ENCODE measurements at regions not wholly inside any gene's neighbourhood (a gene's known extent, or its start where the extent isn't known, plus 50 kb on each side); places are given as distances from the start of the nearest gene placed in this dataset.

DNA sequence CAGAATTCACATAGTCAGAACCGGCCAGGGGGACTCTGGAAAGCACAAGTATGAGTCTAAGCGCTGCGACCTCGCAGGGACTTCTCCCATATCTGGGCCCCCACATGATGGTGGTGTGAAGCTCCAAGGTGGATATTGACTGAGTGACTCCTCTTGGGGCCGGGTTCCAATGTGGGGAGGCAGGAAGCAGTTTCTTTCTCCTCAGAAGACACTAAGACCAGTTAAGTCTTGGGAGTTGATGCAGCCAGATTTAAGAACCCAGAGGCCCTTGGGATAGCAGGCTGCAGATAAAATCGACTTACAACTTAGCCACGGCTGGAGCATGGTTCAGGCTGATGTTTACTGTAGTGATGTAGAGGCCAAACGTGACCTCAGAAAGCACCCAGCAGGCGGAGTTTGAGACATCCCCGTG, 55.4 kb upstream of the KLF13 start (continued):
- TF ChIP-seq, protein P1, sequence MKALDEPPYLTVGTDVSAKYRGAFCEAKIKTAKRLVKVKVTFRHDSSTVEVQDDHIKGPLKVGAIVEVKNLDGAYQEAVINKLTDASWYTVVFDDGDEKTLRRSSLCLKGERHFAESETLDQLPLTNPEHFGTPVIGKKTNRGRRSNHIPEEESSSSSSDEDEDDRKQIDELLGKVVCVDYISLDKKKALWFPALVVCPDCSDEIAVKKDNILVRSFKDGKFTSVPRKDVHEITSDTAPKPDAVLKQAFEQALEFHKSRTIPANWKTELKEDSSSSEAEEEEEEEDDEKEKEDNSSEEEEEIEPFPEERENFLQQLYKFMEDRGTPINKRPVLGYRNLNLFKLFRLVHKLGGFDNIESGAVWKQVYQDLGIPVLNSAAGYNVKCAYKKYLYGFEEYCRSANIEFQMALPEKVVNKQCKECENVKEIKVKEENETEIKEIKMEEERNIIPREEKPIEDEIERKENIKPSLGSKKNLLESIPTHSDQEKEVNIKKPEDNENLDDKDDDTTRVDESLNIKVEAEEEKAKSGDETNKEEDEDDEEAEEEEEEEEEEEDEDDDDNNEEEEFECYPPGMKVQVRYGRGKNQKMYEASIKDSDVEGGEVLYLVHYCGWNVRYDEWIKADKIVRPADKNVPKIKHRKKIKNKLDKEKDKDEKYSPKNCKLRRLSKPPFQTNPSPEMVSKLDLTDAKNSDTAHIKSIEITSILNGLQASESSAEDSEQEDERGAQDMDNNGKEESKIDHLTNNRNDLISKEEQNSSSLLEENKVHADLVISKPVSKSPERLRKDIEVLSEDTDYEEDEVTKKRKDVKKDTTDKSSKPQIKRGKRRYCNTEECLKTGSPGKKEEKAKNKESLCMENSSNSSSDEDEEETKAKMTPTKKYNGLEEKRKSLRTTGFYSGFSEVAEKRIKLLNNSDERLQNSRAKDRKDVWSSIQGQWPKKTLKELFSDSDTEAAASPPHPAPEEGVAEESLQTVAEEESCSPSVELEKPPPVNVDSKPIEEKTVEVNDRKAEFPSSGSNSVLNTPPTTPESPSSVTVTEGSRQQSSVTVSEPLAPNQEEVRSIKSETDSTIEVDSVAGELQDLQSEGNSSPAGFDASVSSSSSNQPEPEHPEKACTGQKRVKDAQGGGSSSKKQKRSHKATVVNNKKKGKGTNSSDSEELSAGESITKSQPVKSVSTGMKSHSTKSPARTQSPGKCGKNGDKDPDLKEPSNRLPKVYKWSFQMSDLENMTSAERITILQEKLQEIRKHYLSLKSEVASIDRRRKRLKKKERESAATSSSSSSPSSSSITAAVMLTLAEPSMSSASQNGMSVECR (CRISPR knock-in tag; IDR thresholded peaks at IDR 0.05; ENCODE audit: borderline replicate concordance), result no peak
- TF ChIP-seq EMX1 (CRISPR knock-in tag; IDR thresholded peaks at IDR 0.05), result no peak

DNA sequence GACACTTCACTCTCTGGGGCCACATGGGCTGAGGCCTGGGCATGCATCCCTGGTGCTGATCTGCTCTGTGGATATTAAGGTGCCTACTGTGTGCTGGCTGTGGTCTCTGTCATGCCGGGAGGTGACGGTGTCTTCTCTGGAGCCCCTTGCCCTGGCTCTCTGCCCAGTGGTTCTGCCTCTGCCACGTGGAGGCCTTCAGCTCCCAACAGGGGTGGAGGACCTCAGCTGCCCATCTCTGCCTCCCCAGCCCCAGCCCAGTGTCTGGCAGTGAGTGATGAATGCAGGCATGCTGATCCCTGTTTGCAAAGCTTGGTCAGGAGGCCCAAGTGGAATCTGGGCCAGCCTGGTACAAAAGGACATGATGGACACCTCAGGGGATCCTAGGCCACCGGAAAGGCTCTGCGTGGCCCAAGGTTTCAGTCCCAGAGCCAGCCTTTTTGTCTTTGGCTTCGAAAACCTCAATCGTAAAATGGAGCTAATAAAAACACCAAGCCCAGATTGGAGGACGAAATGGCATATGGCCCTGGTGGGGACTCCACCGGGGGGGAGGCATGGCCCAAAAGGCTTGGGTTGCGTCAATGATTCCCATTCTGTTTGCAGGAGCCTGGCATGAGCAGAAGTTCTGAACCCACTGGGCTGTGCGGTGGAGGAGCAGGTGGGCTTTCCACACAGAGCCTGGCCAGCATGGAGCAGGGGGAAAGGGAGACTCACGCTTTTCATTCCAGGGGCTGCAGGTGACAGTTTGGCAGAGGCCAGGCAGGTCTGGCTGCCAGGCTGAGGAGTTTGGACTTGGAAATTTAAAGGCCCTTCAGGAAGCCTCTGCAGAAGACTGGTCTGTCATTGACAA, 54.7 kb upstream of the KLF13 start:
- CTCF ChIA-PET, result interaction anchor here (1.2 kb wide), 1 partner anchor 34 kb away, joined by 3 read pairs; no protein-coding TSS in a partner anchor
- Mint-ChIP-seq H3K4me3 (no peak overlapping the region), H3K27ac (no peak overlapping the region), H3K36me3 (no peaks in the 10 kb centered on the region), H3K9me3 (no peaks in the 10 kb centered on the region), H3K27me3 (ENCODE audit: low read depth) (no peaks in the 10 kb centered on the region), H3K4me1 (peaks cover 17% of the 10 kb centered on the region)
- ATAC-seq (no peak), DNase-seq (ENCODE audit: low spot score) (peak; percentile 5)
- POLR2A ChIA-PET, result no interaction called here
- TF ChIP-seq SP1 (CRISPR knock-in tag; conservative IDR thresholded peaks at IDR 0.05) (no peak), HMGA2 (CRISPR knock-in tag; IDR thresholded peaks at IDR 0.05) (no peak), FOXP1 (CRISPR knock-in tag; IDR thresholded peaks at IDR 0.05; ENCODE audit: borderline replicate concordance) (no peak), GTF2I (CRISPR knock-in tag; conservative IDR thresholded peaks at IDR 0.05) (no peak), MXD4 (CRISPR knock-in tag; IDR thresholded peaks at IDR 0.05; ENCODE audit: borderline replicate concordance) (no peak), ZNF263 (CRISPR knock-in tag; IDR thresholded peaks at IDR 0.05; ENCODE audit: low read depth) (no peak), CREB1 (CRISPR knock-in tag; IDR thresholded peaks at IDR 0.05) (no peak), NFYB (CRISPR knock-in tag; conservative IDR thresholded peaks at IDR 0.05; ENCODE audit: low read depth) (no peak)
- TF ChIP-seq, protein P2, sequence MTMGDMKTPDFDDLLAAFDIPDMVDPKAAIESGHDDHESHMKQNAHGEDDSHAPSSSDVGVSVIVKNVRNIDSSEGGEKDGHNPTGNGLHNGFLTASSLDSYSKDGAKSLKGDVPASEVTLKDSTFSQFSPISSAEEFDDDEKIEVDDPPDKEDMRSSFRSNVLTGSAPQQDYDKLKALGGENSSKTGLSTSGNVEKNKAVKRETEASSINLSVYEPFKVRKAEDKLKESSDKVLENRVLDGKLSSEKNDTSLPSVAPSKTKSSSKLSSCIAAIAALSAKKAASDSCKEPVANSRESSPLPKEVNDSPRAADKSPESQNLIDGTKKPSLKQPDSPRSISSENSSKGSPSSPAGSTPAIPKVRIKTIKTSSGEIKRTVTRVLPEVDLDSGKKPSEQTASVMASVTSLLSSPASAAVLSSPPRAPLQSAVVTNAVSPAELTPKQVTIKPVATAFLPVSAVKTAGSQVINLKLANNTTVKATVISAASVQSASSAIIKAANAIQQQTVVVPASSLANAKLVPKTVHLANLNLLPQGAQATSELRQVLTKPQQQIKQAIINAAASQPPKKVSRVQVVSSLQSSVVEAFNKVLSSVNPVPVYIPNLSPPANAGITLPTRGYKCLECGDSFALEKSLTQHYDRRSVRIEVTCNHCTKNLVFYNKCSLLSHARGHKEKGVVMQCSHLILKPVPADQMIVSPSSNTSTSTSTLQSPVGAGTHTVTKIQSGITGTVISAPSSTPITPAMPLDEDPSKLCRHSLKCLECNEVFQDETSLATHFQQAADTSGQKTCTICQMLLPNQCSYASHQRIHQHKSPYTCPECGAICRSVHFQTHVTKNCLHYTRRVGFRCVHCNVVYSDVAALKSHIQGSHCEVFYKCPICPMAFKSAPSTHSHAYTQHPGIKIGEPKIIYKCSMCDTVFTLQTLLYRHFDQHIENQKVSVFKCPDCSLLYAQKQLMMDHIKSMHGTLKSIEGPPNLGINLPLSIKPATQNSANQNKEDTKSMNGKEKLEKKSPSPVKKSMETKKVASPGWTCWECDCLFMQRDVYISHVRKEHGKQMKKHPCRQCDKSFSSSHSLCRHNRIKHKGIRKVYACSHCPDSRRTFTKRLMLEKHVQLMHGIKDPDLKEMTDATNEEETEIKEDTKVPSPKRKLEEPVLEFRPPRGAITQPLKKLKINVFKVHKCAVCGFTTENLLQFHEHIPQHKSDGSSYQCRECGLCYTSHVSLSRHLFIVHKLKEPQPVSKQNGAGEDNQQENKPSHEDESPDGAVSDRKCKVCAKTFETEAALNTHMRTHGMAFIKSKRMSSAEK (CRISPR knock-in tag; IDR thresholded peaks at IDR 0.05; ENCODE audit: borderline replicate concordance), result no peak
- TF ChIP-seq, protein P3, sequence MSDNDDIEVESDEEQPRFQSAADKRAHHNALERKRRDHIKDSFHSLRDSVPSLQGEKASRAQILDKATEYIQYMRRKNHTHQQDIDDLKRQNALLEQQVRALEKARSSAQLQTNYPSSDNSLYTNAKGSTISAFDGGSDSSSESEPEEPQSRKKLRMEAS (CRISPR knock-in tag; IDR thresholded peaks at IDR 0.05), result no peak

DNA sequence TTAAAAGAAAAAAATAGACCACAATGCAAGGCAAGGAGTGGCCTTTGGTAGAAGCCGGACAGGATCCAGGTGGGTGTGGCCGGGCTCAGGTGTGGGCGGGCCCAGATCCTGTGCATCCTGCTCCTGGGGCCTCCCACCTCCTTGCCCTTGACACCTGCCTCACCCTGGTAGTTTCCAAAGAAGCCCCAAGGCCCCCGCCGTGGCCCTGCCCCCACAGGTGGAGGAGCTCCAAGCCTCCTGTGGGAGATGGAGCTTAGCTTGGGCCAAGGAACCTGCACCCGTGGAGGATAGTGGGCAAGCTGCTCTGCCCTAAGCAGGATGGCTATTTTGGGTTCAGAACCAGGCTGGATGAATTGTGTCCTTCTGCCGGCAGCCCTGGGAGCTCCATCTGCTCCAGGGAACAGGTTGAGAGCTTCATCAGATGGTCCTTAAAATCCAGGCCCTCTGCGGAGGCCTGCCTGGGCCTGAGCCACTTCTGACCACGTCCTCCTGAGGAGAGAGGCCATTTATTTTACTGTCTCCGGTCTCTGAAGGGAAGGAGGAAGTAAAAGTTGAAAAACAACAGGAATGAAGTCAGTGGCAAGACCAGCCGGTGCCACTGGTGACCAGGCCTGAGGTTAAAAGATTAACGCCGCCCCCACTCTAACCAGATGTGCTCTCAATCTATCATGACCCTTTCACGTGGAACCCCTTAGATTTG, 53.9 kb upstream of the KLF13 start:
- Mint-ChIP-seq H3K27ac (0 out of 2 replicates have a peak overlapping the region, but pooled peaks have one; percentile 20), H3K36me3 (no peaks in the 10 kb centered on the region), H3K9me3 (no peaks in the 10 kb centered on the region), H3K4me1 (peaks cover 15% of the 10 kb centered on the region), H3K27me3 (ENCODE audit: low read depth) (no peaks in the 10 kb centered on the region), H3K4me3 (no peak overlapping the region)
- ATAC-seq (peak; percentile 40; the same call in 1 of the 2 replicates), DNase-seq (ENCODE audit: low spot score) (peak; percentile 33)
- ChIA-PET CTCF (interaction anchor here (1.2 kb wide), 1 partner anchor 34 kb away, joined by 3 read pairs; no protein-coding TSS in a partner anchor), POLR2A (no interaction called here)
- TF ChIP-seq GABPB1 (CRISPR knock-in tag; IDR thresholded peaks at IDR 0.05) (no peak), ZNF317 (CRISPR knock-in tag; IDR thresholded peaks at IDR 0.05; ENCODE audit: borderline replicate concordance, low read depth) (no peak), JAZF1 (CRISPR knock-in tag; IDR thresholded peaks at IDR 0.05) (no peak), ZNF232 (CRISPR knock-in tag; IDR thresholded peaks at IDR 0.05) (no peak), FOXK1 (CRISPR knock-in tag; IDR thresholded peaks at IDR 0.05) (no peak)
- TF ChIP-seq, protein P4, sequence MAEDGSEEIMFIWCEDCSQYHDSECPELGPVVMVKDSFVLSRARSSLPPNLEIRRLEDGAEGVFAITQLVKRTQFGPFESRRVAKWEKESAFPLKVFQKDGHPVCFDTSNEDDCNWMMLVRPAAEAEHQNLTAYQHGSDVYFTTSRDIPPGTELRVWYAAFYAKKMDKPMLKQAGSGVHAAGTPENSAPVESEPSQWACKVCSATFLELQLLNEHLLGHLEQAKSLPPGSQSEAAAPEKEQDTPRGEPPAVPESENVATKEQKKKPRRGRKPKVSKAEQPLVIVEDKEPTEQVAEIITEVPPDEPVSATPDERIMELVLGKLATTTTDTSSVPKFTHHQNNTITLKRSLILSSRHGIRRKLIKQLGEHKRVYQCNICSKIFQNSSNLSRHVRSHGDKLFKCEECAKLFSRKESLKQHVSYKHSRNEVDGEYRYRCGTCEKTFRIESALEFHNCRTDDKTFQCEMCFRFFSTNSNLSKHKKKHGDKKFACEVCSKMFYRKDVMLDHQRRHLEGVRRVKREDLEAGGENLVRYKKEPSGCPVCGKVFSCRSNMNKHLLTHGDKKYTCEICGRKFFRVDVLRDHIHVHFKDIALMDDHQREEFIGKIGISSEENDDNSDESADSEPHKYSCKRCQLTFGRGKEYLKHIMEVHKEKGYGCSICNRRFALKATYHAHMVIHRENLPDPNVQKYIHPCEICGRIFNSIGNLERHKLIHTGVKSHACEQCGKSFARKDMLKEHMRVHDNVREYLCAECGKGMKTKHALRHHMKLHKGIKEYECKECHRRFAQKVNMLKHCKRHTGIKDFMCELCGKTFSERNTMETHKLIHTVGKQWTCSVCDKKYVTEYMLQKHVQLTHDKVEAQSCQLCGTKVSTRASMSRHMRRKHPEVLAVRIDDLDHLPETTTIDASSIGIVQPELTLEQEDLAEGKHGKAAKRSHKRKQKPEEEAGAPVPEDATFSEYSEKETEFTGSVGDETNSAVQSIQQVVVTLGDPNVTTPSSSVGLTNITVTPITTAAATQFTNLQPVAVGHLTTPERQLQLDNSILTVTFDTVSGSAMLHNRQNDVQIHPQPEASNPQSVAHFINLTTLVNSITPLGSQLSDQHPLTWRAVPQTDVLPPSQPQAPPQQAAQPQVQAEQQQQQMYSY (CRISPR knock-in tag; IDR thresholded peaks at IDR 0.05), result no peak
- TF ChIP-seq, protein P3 (CRISPR knock-in tag; IDR thresholded peaks at IDR 0.05), result no peak

Data from WTC11 (cell line).